IMR-90 (cell line): ENCODE measurements at regions not wholly inside any gene's neighbourhood (a gene's known extent, or its start where the extent isn't known, plus 50 kb on each side); places are given as distances from the start of the nearest gene placed in this dataset.

Experiments used
- ATAC-seq: fragments of 200-7000 bp; cut with Tn5 transposase; 2 replicates; pipeline ENCODE4 v1.9.1; 2020; ENCODE audit warnings: low read depth, mild to moderate bottlenecking, moderate library complexity
- BruUV-seq: library from RNA; stranded (reverse); fragments of 400-500 nt; replicated peaks from 2 replicates; lab custom pipeline; 2021; lab: Mats Ljungman, UMichigan
- CTCF ChIA-PET: fragments of 300-600 bp; formaldehyde crosslinking; extraction: SDS; loops from one replicate; lab custom pipeline; 2021; ENCODE audit warnings: antibody characterized with exemption; lab: Yijun Ruan, JAX
- POLR2A ChIA-PET: fragments of 300-600 bp; sonication (Branson Sonifier 250); formaldehyde crosslinking; loops from one replicate; lab custom pipeline; 2022; ENCODE audit warnings: antibody characterized with exemption; ENCODE audit not compliant: unreplicated experiment; lab: Charles Lee
- DNase-seq: peaks from one replicate; pipeline ENCODE4 v3.0.0; 2013
- H2AFZ ChIP-seq: replicated peaks from 2 replicates; pipeline ENCODE3; 2013; ENCODE audit warnings: low read length, mild to moderate bottlenecking; ENCODE audit not compliant: poor library complexity
- H2AK5ac ChIP-seq: 2 replicates; pipeline ENCODE4 v1.6.1; 2013; ENCODE audit warnings: low read depth, low read length, inconsistent platforms
- H2AK9ac ChIP-seq: replicated peaks from 2 replicates; pipeline ENCODE3; 2013; ENCODE audit warnings: mild to moderate bottlenecking, low read depth, low read length, moderate library complexity; ENCODE audit not compliant: poor library complexity
- H2BK120ac ChIP-seq: 2 replicates; pipeline ENCODE4 v1.6.1; 2013; ENCODE audit warnings: low read depth, low read length, inconsistent platforms
- H2BK15ac ChIP-seq: 3 replicates; pipeline ENCODE4 v1.6.1; 2013; ENCODE audit warnings: low read depth, low read length, inconsistent platforms
- H2BK20ac ChIP-seq: 2 replicates; pipeline ENCODE4 v1.6.1; 2013; ENCODE audit warnings: low read depth, mild to moderate bottlenecking, inconsistent platforms, low read length, moderate library complexity
- H2BK5ac ChIP-seq: 2 replicates; pipeline ENCODE4 v1.6.1; 2013; ENCODE audit warnings: mild to moderate bottlenecking, low read depth, low read length, inconsistent platforms; ENCODE audit not compliant: poor library complexity, severe bottlenecking
- H3K14ac ChIP-seq: replicated peaks from 2 replicates; pipeline ENCODE4 v1.6.1; 2013; ENCODE audit warnings: low read depth, low read length, inconsistent platforms
- H3K18ac ChIP-seq: 2 replicates; pipeline ENCODE4 v1.6.1; 2013; ENCODE audit warnings: low read depth, low read length, control low read depth
- H3K23ac ChIP-seq: 2 replicates; pipeline ENCODE4 v1.6.1; 2013; ENCODE audit warnings: low read depth, low read length, inconsistent platforms
- H3K27ac ChIP-seq: 2 replicates; pipeline ENCODE4 v1.5.1; 2013; ENCODE audit warnings: mild to moderate bottlenecking, control low read depth, low read length; ENCODE audit not compliant: insufficient read depth
- H3K27me3 ChIP-seq: 2 replicates; pipeline ENCODE4 v1.6.1; 2013; ENCODE audit warnings: low read length; ENCODE audit not compliant: control insufficient read depth, insufficient read depth
- H3K36me3 ChIP-seq: 2 replicates; pipeline ENCODE4 v1.6.1; 2013; ENCODE audit warnings: low read length, mixed read lengths; ENCODE audit not compliant: control insufficient read depth, insufficient read depth
- H3K4ac ChIP-seq: 2 replicates; pipeline ENCODE4 v1.6.1; 2013; ENCODE audit warnings: low read depth, low read length, inconsistent platforms
- H3K4me1 ChIP-seq: 2 replicates; pipeline ENCODE4 v1.6.1; 2013; ENCODE audit warnings: low read length, mixed read lengths; ENCODE audit not compliant: control insufficient read depth, insufficient read depth
- H3K4me2 ChIP-seq: 2 replicates; pipeline ENCODE4 v1.6.1; 2013; ENCODE audit warnings: low read depth, mild to moderate bottlenecking, control low read depth, low read length, moderate library complexity
- H3K4me3 ChIP-seq: 2 replicates; pipeline ENCODE4 v1.5.1; 2013; ENCODE audit warnings: low read depth, mild to moderate bottlenecking, control low read depth, low read length, moderate library complexity; ENCODE audit not compliant: insufficient read depth
- H3K56ac ChIP-seq: 2 replicates; pipeline ENCODE4 v1.6.1; 2013; ENCODE audit warnings: low read length, inconsistent platforms; ENCODE audit not compliant: insufficient read depth; ENCODE audit errors: extremely low read depth
- H3K79me1 ChIP-seq, 2 experiments: 2 replicates each; pipeline ENCODE4 v1.6.1; 2013; ENCODE audit warnings: low read length in 2 of 2, inconsistent platforms in 1 of 2, low read depth in 1 of 2
- H3K9ac ChIP-seq: 2 replicates; pipeline ENCODE4 v1.6.1; 2013; ENCODE audit warnings: low read depth, low read length, control low read depth
- H3K9me1 ChIP-seq: 2 replicates; pipeline ENCODE4 v1.6.1; 2013; ENCODE audit warnings: low read length, inconsistent platforms; ENCODE audit not compliant: insufficient read depth
- H3K9me3 ChIP-seq: 2 replicates; pipeline ENCODE4 v1.6.1; 2013; ENCODE audit warnings: low read length; ENCODE audit not compliant: control insufficient read depth, insufficient read depth
- H4K20me1 ChIP-seq: 2 replicates; pipeline ENCODE4 v1.6.1; 2013; ENCODE audit warnings: low read length, inconsistent platforms; ENCODE audit not compliant: insufficient read depth
- H4K5ac ChIP-seq: 2 replicates; pipeline ENCODE4 v1.6.1; 2013; ENCODE audit warnings: mild to moderate bottlenecking, low read depth, low read length, control low read depth
- H4K8ac ChIP-seq, 2 experiments: 2 replicates each; pipeline ENCODE4 v1.6.1; 2013; ENCODE audit warnings: low read depth in 2 of 2, low read length in 2 of 2, control low read depth in 1 of 2, inconsistent platforms in 1 of 2
- H4K91ac ChIP-seq: 2 replicates; pipeline ENCODE4 v1.6.1; 2013; ENCODE audit warnings: low read depth, low read length, inconsistent platforms; ENCODE audit not compliant: insufficient read depth
- CEBPB ChIP-seq: IDR thresholded peaks from 2 replicates; pipeline ENCODE4 v1.6.1; 2012; ENCODE audit warnings: low read depth, low read length, improper control_type of control experiment
- FOS ChIP-seq: fragments of 150-350 bp; IDR thresholded peaks from 2 replicates; pipeline ENCODE4 v1.6.1; 2016; ENCODE audit warnings: low read depth, low read length
- MXI1 ChIP-seq: IDR thresholded peaks from 2 replicates; pipeline ENCODE4 v1.6.1; 2012; ENCODE audit warnings: low read depth, mild to moderate bottlenecking, low read length, moderate library complexity, borderline replicate concordance
- NFE2L2 ChIP-seq: fragments of 150-350 bp; IDR thresholded peaks from 2 replicates; pipeline ENCODE4 v1.6.1; 2016; ENCODE audit warnings: low read depth, mild to moderate bottlenecking, low read length
- POLR2A ChIP-seq: IDR thresholded peaks from 2 replicates; pipeline ENCODE4 v1.6.1; 2012; ENCODE audit warnings: mild to moderate bottlenecking, low read depth, low read length
- RAD21 ChIP-seq: IDR thresholded peaks from 2 replicates; pipeline ENCODE4 v1.6.1; 2012; ENCODE audit warnings: low read length, improper control_type of control experiment
- RFX5 ChIP-seq: IDR thresholded peaks from 2 replicates; pipeline ENCODE4 v1.8.0; 2012; ENCODE audit warnings: low read depth, mild to moderate bottlenecking, low read length, moderate library complexity
- USF2 ChIP-seq: fragments of 150-350 bp; IDR thresholded peaks from 2 replicates; pipeline ENCODE4 v1.6.1; 2017; ENCODE audit warnings: mild to moderate bottlenecking, antibody characterized with exemption, low read length, low read depth
- WGBS, 2 experiments: methylation state at CpG; one replicate each; pipeline versions ENCODE4 v1.1.5 to v1.1.7; 2013; ENCODE audit warnings: missing lambda C conversion rate in 2 of 2; ENCODE audit not compliant: insufficient read length in 1 of 2; ENCODE audit errors: extremely low coverage in 2 of 2; 5-methylcytosine and 5-hydroxymethylcytosine counted together
- dilution Hi-C: fragments of 300-500 bp; cut with HindIII; formaldehyde crosslinking; loops from one replicate; pipeline ENCODE4 v1.14.3; 2018; ENCODE audit warnings: low sequenced_read_pairs; ENCODE audit not compliant: unreplicated experiment
- in situ Hi-C: fragments of 300-500 bp; cut with MboI; formaldehyde crosslinking; loops from 3 replicates; pipeline ENCODE4 v1.14.3; 2019; ENCODE audit warnings: low sequenced_read_pairs, inconsistent platforms, mixed read lengths
- intact Hi-C: fragments of 100-400 bp; cut with micrococcal nuclease; formaldehyde crosslinking; loops from 2 replicates; pipeline ENCODE4 v1.10.0; 2022
- TF ChIP-seq, protein P1 (sequence below): fragments of 150-350 bp; IDR thresholded peaks from 2 replicates; pipeline ENCODE4 v1.6.1; 2016; ENCODE audit warnings: low read depth, mild to moderate bottlenecking, low read length, moderate library complexity, borderline replicate concordance

GRCh38 chr2:215848698-215849097 is 164.7 kb downstream of the MREG start:
- Histone ChIP-seq H4K8ac (no peak overlapping the region), H2BK5ac (no peak overlapping the region), H3K4me3 (no peak overlapping the region), H3K56ac (no peak overlapping the region), H3K79me1 (no peaks in the 10 kb centered on the region), H3K4me1 (peaks cover 12% of the 10 kb centered on the region), H3K14ac (0 out of 2 replicates have a peak overlapping the region, but pooled peaks have one; percentile 13), H3K4me2 (no peak overlapping the region), H3K27me3 (no peaks in the 10 kb centered on the region), H3K4ac (peak overlapping the region; percentile 36), H3K23ac (no peak overlapping the region), H3K9me1 (no peaks in the 10 kb centered on the region; the same call in 1 of the 2 replicates), H4K5ac (peak overlapping the region; percentile 13; the same call in 1 of the 2 replicates), H2BK15ac (no peak overlapping the region; the same call in 2 of the 3 replicates), H2AK5ac (no peak overlapping the region), H3K27ac (no peak overlapping the region), H2BK20ac (peak overlapping the region; percentile 46; the same call in 1 of the 2 replicates), H2AFZ (no peak overlapping the region), H2AK9ac (no peak overlapping the region), H3K9ac (no peak overlapping the region), H3K18ac (no peak overlapping the region), H4K91ac (no peak overlapping the region), H4K20me1 (no peaks in the 10 kb centered on the region), H3K9me3 (no peaks in the 10 kb centered on the region; the same call in 1 of the 2 replicates), H3K36me3 (no peaks in the 10 kb centered on the region), H2BK120ac (peak overlapping the region; percentile 20; the same call in 1 of the 2 replicates)
- dilution Hi-C loops (no loop called here), in situ Hi-C loops (no loop called here), intact Hi-C loops (no loop called here)
- WGBS, 2 experiments = no CpG with 5 or more reads among the region's 2 CpGs
- ATAC-seq (no peak), DNase-seq (no peak)
- no TSS peak for BruUV-seq
- CTCF ChIA-PET = interaction anchor here (0.6 kb wide), 1 partner anchor 23 kb away, joined by 4 read pairs; no protein-coding TSS in a partner anchor
- POLR2A ChIA-PET = no interaction called here
- TF ChIP-seq RFX5 (no peak), FOS (no peak), NFE2L2 (no peak), CEBPB (no peak), USF2 (no peak), RAD21 (no peak), POLR2A (no peak), MXI1 (no peak)
- TF ChIP-seq, protein P1, sequence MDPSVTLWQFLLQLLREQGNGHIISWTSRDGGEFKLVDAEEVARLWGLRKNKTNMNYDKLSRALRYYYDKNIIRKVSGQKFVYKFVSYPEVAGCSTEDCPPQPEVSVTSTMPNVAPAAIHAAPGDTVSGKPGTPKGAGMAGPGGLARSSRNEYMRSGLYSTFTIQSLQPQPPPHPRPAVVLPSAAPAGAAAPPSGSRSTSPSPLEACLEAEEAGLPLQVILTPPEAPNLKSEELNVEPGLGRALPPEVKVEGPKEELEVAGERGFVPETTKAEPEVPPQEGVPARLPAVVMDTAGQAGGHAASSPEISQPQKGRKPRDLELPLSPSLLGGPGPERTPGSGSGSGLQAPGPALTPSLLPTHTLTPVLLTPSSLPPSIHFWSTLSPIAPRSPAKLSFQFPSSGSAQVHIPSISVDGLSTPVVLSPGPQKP = no peak
